NT2/D1 (cell line): ENCODE measurements at regions not wholly inside any gene's neighbourhood (a gene's known extent, or its start where the extent isn't known, plus 50 kb on each side); places are given as distances from the start of the nearest gene placed in this dataset.

Source experiments
- YY1 ChIP-seq: IDR thresholded peaks from 2 replicates; pipeline ENCODE4 v1.6.1; 2011; ENCODE audit not compliant: insufficient read length, insufficient read depth
- ZNF274 ChIP-seq: IDR thresholded peaks from 2 replicates; pipeline ENCODE4 v1.6.1; 2011; ENCODE audit warnings: mild to moderate bottlenecking, low read depth, low read length

DNA sequence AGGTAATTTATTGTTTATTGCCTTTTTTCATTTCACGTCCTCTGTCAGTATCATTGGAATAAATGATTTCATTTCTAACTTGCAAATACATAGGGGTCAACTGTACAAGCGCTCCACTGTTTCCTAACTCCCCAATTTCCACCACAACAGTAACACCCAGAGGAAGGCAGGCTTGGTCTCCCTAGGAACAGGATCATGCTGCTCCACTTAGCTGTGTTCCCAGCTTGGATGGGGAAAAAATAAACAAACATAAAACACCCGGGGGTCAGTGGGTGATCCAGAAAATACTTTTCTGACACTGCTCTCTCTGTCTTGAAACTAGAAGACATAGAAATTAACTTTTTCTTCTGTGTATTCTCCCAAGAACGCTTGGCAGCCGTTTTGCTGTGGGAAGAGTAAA, 772.5 kb downstream of the TRIML1 start:
- no peak for TF ChIP-seq YY1
- TF ChIP-seq ZNF274, result no peak
